ENCODE measurements at regions not wholly inside any gene's neighbourhood (a gene's known extent, or its start where the extent isn't known, plus 50 kb on each side); places are given as distances from the start of the nearest gene placed in this dataset.

DNA sequence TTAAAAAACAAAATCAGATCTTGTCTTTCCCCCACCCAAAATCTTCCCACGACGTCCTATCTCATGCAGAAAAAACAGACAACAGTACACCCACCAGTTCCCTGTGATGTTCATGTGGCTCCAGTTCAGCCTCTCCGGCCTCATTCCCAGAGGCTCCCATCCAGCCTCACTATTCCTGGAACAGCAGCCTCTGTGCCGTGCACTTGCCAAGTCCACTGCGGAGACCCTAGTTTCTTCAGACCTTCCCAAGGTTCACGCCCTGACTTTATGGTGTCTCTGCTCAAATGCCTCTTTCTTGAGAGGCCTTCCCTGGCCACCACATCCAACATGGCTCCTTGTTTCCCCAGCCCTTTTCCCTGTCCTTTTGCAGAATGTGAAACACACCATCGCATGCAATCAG lies 106.3 kb upstream of the BACE2 start:
- Histone ChIP-seq H3K4me1 (no peaks in the 10 kb centered on the region), H3K4me3 (ENCODE audit: low read depth, low read length) (no peak overlapping the region), H3K9me3 (no peaks in the 10 kb centered on the region; the same call in 1 of the 2 replicates), H3K36me3 (no peaks in the 10 kb centered on the region), H3K27me3 (no peaks in the 10 kb centered on the region)
- no peak for TF ChIP-seq CTCF (IDR thresholded peaks at IDR 0.05; ENCODE audit: low read depth, low read length)
- DNase-seq: no peak

GRCh38 chr21:41064334-41064791 lies 103.6 kb upstream of the BACE2 start:
- no peak for DNase-seq
- Histone ChIP-seq H3K4me1 (no peaks in the 10 kb centered on the region), H3K4me3 (ENCODE audit: low read depth, low read length) (no peak overlapping the region), H3K9me3 (no peaks in the 10 kb centered on the region), H3K27me3 (no peaks in the 10 kb centered on the region), H3K36me3 (no peaks in the 10 kb centered on the region)
- no peak for TF ChIP-seq CTCF (IDR thresholded peaks at IDR 0.05; ENCODE audit: low read depth, low read length)

- TF ChIP-seq CTCF (IDR thresholded peaks at IDR 0.05; ENCODE audit: low read depth, low read length): no peak
- no peak for DNase-seq
- Histone ChIP-seq H3K4me3 (ENCODE audit: low read depth, low read length) (no peak overlapping the region), H3K9me3 (no peaks in the 10 kb centered on the region), H3K36me3 (no peaks in the 10 kb centered on the region), H3K4me1 (no peaks in the 10 kb centered on the region), H3K27me3 (no peaks in the 10 kb centered on the region)
Observed at GRCh38 chr21:41064951-41065350, 103.0 kb upstream of the BACE2 start.

- TF ChIP-seq CTCF (IDR thresholded peaks at IDR 0.05; ENCODE audit: low read depth, low read length): no peak
- no peak overlapping the region for H3K4me3 ChIP-seq (ENCODE audit: low read depth, low read length)
- no peaks in the 10 kb centered on the region for H3K9me3 ChIP-seq
- no peaks in the 10 kb centered on the region for H3K27me3 ChIP-seq
- no peaks in the 10 kb centered on the region for H3K4me1 ChIP-seq
- DNase-seq: no peak
- H3K36me3 ChIP-seq: no peaks in the 10 kb centered on the region
Observed at GRCh38 chr21:41065539-41065938, 102.4 kb upstream of the BACE2 start.

GRCh38 chr21:41066086-41066938 lies 101.6 kb upstream of the BACE2 start:
- Histone ChIP-seq H3K4me1 (no peaks in the 10 kb centered on the region), H3K4me3 (ENCODE audit: low read depth, low read length) (no peak overlapping the region), H3K27me3 (no peaks in the 10 kb centered on the region), H3K36me3 (no peaks in the 10 kb centered on the region), H3K9me3 (no peaks in the 10 kb centered on the region)
- no peak for TF ChIP-seq CTCF (IDR thresholded peaks at IDR 0.05; ENCODE audit: low read depth, low read length)
- DNase-seq: no peak

- Histone ChIP-seq H3K36me3 (no peaks in the 10 kb centered on the region), H3K9me3 (no peaks in the 10 kb centered on the region), H3K4me3 (ENCODE audit: low read depth, low read length) (no peak overlapping the region), H3K27me3 (no peaks in the 10 kb centered on the region), H3K4me1 (no peaks in the 10 kb centered on the region)
- no peak for TF ChIP-seq CTCF (IDR thresholded peaks at IDR 0.05; ENCODE audit: low read depth, low read length)
- no peak for DNase-seq
Observed at GRCh38 chr21:41067709-41068108, 100.3 kb upstream of the BACE2 start.
